SH-SY5Y (cell line): ENCODE measurements at regions not wholly inside any gene's neighbourhood (a gene's known extent, or its start where the extent isn't known, plus 50 kb on each side); places are given as distances from the start of the nearest gene placed in this dataset.
A peak's percentile ranks its signal among the peaks of the same experiment; 100 is the strongest.

Experiments
- GATA2 ChIP-seq: IDR thresholded peaks from 2 replicates; pipeline ENCODE4 v1.6.1; 2011; ENCODE audit warnings: mild to moderate bottlenecking, low read depth, low read length
- GATA3 ChIP-seq: IDR thresholded peaks from 2 replicates; pipeline ENCODE4 v1.6.1; 2011; ENCODE audit warnings: low read depth, mild to moderate bottlenecking, low read length, moderate library complexity

DNA sequence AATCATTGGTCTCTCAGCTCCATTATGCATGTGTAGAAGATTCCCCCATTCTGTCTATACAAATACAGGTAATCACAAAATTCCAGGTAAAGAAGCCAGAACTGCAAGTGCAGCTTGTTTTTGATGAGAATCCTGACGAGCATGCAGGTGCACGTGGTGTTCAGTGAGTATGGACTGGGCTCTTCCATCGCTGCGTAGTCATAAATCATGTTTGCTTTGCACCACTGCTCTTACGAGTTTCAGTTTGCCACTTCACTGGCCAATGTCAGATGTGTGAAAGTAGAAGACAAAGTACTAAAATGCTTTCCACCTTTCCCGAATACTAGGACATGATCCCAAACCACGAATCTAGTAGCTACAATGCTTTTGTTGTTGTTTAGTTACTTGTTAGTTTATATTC lies 390.7 kb downstream of the LIG4 start:
- TF ChIP-seq GATA3 (no peak), GATA2 (no peak)

DNA sequence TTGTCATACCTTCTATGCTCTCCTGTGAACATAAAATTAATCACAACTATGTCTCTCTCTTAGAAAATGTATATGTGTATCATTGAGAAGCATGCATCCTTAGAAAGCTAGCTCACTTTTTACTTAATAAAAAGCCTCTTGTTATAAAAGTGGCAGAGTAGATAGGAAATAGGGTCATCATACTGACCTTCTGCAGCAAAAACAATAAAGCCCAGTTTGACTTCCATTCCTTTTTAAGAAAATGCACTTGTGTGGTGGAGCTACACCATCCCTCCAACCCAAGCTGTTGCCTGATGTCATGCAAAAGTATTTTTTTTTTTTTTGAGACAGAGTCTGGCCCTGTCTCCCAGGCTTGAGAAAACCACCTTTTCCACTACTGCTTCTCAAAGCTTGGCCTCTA lies 393.3 kb downstream of the LIG4 start:
- TF ChIP-seq GATA3, result no peak
- no peak for TF ChIP-seq GATA2

DNA sequence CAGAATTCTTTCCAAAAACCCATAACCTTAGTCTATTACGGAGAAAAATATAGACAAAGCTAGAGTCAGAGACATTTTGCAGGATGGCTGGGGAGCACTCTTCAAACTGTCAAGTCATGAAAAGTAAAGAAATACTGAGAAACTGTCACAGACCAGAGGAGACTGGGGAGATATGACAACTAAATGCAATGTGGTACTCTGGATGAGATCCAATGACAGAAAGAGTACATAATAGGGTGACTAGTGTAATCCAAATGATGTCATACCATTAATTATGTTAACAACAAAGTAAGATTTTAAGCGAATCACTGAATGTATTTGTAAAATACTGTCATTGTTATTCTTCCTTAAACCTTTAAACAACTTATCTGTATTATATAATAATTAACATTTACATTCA lies 393.8 kb downstream of the LIG4 start:
- no peak for TF ChIP-seq GATA2
- TF ChIP-seq GATA3, result no peak

DNA sequence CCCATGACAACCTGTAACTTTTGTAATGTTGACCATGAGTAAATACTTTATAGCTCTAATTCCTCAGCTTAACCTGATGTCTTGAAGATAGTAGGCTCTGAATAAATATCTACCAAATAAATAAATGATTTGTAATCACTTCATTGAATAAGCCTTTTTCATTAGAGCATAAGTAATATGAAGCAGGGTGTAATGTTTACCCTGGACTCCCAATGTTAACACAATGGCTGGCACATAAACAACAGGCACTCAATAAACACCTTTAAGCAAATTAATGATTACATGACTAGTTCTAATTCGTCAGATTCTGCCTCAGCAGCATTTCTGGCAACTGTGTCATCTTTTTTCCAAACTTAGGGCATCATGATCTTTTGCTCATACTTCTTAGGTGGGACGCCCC lies 396.3 kb downstream of the LIG4 start:
- no peak for TF ChIP-seq GATA3

DNA sequence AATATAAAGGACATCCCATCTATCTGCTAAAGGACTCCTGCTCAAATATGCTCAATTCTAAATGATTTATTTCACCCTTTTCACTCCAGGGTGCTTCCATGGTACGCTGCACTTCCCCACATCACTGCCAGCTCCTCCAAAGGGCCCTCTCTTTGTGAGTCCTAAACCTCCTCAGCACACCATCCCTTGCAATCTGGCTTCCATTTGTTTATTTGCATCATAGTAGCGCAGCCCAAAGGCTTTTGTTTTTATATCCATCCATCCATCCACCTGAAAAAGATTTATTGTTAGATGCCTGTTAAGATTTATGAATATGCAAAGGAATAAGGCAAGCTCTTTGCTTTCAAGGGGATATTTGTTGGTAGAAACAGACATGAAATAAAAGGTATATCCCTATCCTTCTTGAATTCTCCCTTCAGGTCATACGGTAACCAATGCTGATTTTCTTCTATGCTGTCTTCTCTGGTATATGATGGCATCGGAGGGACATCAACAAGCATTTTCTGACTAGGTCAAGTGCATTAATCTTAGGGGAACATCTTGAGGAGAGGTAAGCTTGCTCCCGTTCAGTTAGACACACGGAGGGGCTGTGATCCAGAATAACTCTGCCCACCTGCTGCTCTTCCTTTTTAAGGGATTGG lies 397.6 kb downstream of the LIG4 start:
- TF ChIP-seq GATA2, result no peak
- TF ChIP-seq GATA3, result no peak

DNA sequence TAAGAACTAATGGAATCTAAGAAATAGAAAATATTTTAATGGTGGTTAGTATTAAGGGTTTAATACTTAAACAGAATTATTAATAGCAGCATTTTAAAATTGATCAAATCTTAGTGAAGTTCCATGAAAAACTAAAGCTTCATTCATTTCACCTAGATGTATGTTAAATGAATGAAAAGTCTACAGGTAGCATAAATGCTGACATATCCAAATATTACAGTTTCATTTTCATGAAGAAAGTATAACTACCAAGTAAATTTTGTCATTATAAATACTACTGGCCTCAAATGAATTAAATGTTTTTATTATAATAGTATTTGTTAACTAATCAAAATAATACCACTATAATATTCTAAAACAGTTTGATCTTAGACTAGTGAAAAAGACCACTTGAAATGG lies 403.3 kb downstream of the LIG4 start:
- TF ChIP-seq GATA2, result no peak
- TF ChIP-seq GATA3, result no peak

DNA sequence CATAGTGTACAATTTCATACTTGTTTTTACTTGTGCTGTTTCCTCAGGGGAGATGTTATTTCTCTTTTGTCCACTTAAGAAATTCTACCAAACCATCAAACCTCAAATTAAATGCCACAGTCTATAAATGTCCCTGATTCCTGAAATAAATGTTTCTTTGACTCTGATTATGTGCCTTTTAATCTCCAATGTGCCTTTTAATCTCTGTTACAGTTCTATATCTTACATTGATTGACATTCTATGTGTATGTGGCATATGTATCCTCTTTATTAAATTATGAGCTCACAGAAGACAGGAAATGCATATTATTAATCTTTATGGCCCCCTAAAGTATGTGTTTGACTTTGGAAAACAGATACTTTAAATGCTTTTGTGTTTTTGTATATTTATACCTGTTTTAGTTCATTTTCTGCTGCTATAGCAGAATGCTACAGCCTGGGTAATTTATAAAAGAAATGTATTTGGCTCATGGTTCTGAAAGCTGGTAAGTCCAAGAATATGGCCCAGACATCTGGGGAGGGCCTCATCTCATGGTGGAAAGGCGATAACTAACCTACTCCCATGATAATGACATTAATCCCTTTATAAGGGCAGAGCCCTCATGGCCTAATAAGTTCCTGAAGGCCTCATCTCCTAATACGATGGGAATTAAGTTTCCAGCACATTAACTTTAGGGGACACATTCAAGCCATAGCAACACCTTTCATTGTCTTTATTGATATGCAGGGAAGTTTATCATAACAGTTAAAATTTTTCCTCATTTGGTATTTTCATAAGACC lies 403.9 kb downstream of the LIG4 start:
- TF ChIP-seq GATA2 (no peak), GATA3 (no peak)

DNA sequence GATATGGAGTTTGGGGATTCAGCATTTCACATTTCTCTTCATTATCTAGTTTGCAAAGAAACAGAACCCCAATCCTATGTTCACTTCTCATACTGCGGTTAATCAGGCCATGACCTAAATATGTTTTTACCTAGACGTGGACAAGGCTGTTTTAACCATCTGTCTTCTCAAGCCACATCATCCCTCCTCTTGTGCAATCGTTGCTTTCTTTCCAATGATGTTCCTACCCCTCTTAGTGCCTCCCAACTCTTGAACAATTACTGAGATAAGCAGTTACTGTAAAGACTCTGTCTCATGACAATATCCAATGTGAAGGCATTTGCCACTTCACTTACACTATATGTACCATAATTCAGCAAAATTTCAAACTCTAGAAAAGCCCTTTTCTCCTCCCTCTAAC lies 406.2 kb downstream of the LIG4 start:
- TF ChIP-seq GATA3, result no peak
- no peak for TF ChIP-seq GATA2

DNA sequence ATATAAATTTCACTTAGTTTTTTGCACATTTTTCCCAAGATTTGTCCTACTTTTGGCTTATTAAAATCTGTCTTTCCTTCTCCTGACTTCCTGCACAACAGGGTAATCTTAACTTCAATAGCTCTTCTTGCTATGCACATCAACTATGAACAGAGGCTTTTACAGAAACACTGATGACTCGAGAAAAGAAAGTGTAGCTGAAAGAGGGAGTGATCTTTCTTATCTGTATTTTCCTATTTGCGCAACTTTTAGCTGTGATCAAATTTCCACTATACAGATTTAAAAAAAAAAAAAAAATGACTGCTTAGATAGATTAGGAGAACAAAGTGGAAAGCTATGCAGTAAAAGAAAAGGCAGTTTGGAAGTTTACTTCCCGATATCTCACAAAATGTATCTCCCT lies 406.9 kb downstream of the LIG4 start:
- TF ChIP-seq GATA2 (no peak), GATA3 (no peak)

DNA sequence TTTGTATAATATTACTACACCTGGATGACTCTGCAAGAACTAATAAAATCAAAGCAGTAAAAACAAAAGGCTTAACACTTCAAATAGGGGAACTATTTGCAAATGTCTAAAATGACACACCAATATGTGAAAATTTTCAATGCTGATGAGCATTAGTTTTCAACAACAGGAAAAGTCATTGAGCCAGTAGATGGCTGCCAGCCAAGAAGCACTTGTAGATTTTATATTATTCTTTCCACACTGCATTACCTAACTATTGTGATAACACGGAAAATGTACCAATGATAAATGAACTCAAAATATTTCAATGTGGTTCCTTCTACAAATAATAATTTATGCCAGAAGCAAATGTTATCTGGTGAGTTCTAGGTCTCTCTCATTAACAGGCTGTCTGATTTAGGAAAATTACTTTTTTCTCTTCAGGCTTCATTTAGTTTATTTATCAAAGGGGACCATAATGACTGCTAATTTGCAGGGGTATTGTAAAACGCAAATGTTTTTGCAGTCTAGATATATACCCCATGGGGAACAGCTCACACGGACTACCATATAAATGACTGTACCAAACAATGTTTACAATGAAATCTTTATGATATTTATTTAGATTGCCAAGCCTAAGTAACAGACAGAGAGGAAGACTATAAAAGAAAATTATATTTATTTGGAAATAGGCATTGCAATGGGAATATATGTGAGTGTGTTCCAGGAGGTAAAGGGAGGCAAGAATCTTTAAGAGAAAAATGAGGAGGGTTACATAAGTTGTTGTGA lies 407.8 kb downstream of the LIG4 start:
- TF ChIP-seq GATA3 (no peak), GATA2 (no peak)

DNA sequence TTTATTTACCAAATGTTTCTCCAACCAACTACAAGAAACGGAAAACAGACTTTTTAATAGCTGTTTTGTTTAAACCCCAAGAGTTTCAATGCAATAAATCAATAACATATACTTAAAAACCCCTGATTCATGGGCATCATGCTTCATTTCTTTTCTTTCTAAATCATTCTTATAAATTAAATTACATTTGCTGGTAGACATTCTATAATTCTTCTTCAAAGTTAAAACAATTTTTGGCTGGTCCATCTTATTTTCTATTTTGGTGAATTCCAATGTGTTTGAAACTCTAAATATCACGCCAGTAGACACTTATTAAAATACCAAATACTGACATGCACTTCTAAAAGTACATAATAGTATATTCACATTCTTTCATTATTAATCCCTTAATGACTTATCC lies 408.6 kb downstream of the LIG4 start:
- TF ChIP-seq GATA2, result no peak
- no peak for TF ChIP-seq GATA3

DNA sequence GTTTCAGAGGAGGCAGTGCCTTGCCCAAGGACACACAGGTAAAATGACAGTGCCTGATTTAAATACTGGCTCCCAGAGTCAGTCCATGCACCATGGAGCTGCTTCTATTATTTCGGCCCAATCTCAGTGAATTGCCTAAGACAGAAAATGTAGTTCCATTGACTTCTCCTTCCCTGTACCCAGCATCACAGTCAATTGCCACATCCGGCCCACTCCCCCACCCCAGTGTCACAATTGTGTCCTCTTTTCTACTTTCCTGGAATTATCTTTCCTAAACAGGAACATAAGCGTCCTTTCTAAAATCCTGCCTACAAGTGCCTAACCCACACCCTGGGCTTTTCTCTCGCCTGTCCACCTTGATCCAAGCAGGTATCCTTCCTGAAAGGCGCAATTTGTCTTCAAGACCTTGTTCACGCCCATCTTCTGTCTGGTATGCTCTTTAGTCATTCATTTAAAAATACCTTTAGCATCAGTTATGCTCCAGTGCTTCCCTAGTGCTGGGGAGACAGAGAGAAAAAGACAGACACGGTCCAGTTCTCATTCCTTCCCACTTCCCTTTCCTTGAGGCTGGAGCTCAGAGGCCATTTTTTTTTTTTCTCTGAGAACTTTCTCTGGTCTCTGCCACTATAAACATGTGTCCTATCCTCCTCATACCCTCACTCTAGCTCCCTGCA lies 411.4 kb downstream of the LIG4 start:
- no peak for TF ChIP-seq GATA2
- no peak for TF ChIP-seq GATA3

DNA sequence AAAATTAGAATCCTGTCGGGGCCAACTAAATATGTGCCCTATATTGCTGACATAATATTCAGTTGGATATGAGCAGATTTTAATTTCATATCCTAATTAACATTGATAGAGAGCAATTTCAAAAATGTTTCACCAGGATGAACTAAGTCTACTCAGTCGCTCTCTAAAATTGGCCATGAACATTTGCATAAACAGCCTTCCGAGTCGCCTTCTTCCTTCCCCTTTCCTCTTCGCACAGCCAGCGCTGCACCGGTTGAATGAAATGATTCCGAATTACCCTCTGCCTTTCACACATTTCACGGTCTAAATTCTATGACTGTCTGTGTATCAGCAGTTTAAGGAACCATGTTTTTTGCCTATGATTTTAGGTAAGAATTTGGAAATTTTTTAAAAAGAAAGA lies 413.7 kb downstream of the LIG4 start:
- TF ChIP-seq GATA3, result no peak
- no peak for TF ChIP-seq GATA2

DNA sequence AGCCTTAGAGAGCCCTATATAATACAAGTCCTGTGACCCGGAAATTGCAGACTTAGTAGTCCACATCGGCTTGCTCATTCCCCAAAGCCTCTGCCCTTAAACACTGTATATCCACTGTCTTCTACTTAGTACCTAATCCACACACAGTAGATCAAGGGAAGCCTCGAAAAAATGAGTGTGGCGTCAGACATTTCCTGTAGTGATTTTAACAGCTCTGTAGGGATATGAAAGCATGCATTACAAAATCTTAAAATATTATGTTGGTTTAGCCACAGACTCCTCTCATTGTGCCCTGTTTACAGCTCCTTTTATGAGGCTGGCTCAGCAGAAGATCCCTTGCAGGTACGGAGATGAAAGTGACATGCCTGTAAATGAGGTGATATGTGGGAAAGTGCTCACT lies 416.3 kb downstream of the LIG4 start:
- TF ChIP-seq GATA3, result no peak
- no peak for TF ChIP-seq GATA2

DNA sequence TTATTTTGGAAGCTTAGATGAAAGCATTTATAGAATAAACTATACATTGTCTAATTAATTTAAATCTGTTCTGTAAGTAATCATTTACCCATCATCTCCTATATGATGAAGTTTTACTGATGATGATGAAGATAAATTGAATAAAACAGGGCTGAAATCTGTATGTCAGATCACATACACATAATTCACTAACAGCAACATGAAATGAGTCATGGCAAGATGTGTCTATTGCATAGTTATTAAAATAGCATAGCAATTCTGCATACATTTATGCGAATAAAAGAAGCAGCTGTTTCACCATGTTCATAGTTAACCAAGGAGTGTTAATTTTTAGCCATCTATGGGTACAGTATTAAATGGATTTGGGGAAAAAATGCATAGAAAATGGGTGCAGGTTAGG lies 424.9 kb downstream of the LIG4 start:
- peak; percentile 53 for TF ChIP-seq GATA3
- no peak for TF ChIP-seq GATA2
